ENCODE measurements at regions not wholly inside any gene's neighbourhood (a gene's known extent, or its start where the extent isn't known, plus 50 kb on each side); places are given as distances from the start of the nearest gene placed in this dataset.

DNA sequence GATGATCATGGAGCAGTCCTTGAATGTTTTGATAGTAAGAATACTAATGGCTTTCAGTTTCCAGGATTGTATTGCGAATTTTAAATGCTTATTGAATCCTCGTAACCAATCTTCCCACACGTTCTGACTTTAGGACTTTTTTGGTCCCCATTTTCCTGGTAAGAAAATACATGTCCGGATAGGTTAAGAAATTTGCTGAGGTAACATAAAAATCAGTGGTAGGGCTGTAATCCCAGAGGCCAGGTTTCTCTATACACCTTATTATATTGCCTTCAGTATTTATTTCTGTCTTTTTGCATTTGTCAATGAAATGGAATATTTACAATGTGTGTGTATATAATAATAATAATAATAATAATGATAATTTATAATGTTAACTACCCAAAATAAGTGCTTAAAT, 603.2 kb downstream of the TMEM182 start:
- H3K4me1 ChIP-seq, result no peaks in the 10 kb centered on the region
- no peaks in the 10 kb centered on the region for H3K36me3 ChIP-seq
- intact Hi-C loops (cut with DNase I), result no loop called here
- no peak for ATAC-seq
- DNase-seq, result no peak
- no peak overlapping the region for H3K4me3 ChIP-seq
- H3K9me3 ChIP-seq, result no peaks in the 10 kb centered on the region
- no peak overlapping the region for H3K27ac ChIP-seq
- no peaks in the 10 kb centered on the region for H3K27me3 ChIP-seq
- TF ChIP-seq CTCF (IDR thresholded peaks at IDR 0.05), result no peak

DNA sequence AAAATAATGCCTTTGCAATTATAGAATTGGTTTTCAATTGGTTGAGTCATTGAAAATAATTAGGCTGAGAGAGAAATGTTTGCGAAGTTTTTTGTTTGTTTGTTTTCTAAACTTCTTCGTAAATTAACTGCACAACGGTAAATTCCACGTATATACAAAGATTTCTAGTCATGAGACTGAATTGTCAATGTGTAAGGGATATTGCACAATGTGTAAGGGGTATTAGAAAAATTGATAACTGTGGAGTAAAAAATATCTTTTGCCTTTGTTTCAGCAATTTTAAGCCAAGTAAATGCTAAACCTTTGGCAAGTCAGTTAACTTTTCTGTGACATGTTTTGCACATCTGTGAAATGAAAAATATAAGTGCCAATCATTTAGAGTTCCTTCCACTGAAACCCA, 606.0 kb downstream of the TMEM182 start:
- intact Hi-C loops (cut with DNase I), result no loop called here
- Histone ChIP-seq H3K27ac (no peak overlapping the region), H3K4me3 (no peak overlapping the region), H3K36me3 (no peaks in the 10 kb centered on the region), H3K27me3 (no peaks in the 10 kb centered on the region), H3K4me1 (no peaks in the 10 kb centered on the region), H3K9me3 (peaks cover 0 to under 1% of the 10 kb centered on the region in 2 donors)
- no peak for DNase-seq
- TF ChIP-seq CTCF (IDR thresholded peaks at IDR 0.05), result no peak
- no peak for ATAC-seq

DNA sequence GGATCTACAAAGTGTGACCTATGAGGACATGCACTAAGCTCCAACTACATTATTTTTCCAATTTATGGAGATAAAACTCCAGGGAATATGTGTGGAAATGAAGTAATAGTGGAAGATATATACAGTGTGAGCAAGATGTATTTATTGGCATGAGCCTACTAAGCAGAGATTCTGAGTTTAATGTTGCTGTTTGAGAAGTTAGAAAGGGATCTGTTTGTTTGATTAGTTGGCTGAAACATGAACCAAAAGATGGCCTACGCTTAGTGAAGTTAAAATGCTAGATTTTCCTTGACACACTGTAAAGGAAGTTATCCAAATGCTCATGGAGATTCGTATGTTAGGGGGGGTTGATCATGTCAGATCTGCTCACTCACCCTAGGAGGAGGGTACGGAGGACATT, 621.7 kb downstream of the TMEM182 start:
- no peaks in the 10 kb centered on the region for H3K36me3 ChIP-seq
- TF ChIP-seq CTCF (IDR thresholded peaks at IDR 0.05), result no peak
- intact Hi-C loops (cut with DNase I), result no loop called here
- peak in 2 of 4 donors; percentile 62 to 65 for DNase-seq
- ATAC-seq, result no peak
- H3K4me1 ChIP-seq, result no peaks in the 10 kb centered on the region
- no peak overlapping the region for H3K27ac ChIP-seq
- no peaks in the 10 kb centered on the region for H3K27me3 ChIP-seq
- no peak overlapping the region for H3K4me3 ChIP-seq
- H3K9me3 ChIP-seq, result peaks cover 0 to 14% of the 10 kb centered on the region in 2 donors

- no peak for ATAC-seq
- Histone ChIP-seq H3K36me3 (no peaks in the 10 kb centered on the region), H3K4me1 (no peaks in the 10 kb centered on the region), H3K27ac (no peak overlapping the region), H3K4me3 (no peak overlapping the region), H3K27me3 (no peaks in the 10 kb centered on the region), H3K9me3 (no peaks in the 10 kb centered on the region)
- DNase-seq, result no peak
- intact Hi-C loops (cut with DNase I), result no loop called here
- TF ChIP-seq CTCF (IDR thresholded peaks at IDR 0.05), result no peak
Measured at GRCh38 chr2:103386872-103387271, 625.0 kb downstream of the TMEM182 start.

- no peak for DNase-seq
- ATAC-seq, result no peak
- H3K27ac ChIP-seq, result no peak overlapping the region
- no peak overlapping the region for H3K4me3 ChIP-seq
- H3K36me3 ChIP-seq, result no peaks in the 10 kb centered on the region
- no peaks in the 10 kb centered on the region for H3K9me3 ChIP-seq
- H3K27me3 ChIP-seq, result no peaks in the 10 kb centered on the region
- no peaks in the 10 kb centered on the region for H3K4me1 ChIP-seq
- intact Hi-C loops (cut with DNase I), result no loop called here
- TF ChIP-seq CTCF (IDR thresholded peaks at IDR 0.05), result no peak
Measured at GRCh38 chr2:103387888-103388287, 626.1 kb downstream of the TMEM182 start.

All from left lung (tissue), 4 donors.